ENCODE measurements at regions not wholly inside any gene's neighbourhood (a gene's known extent, or its start where the extent isn't known, plus 50 kb on each side); places are given as distances from the start of the nearest gene placed in this dataset.
"Not testable (repeated sequence)": the region's sequence is repeated elsewhere in the genome, so short reads cannot be mapped to it uniquely, and the experiment has no call there.

- H3K27me3 Mint-ChIP-seq (ENCODE audit: low read depth); H3K36me3 Mint-ChIP-seq (ENCODE audit: low read depth); H3K4me3 Mint-ChIP-seq; POLR2A ChIA-PET; H3K27ac Mint-ChIP-seq; ATAC-seq; CTCF ChIA-PET; H3K4me1 Mint-ChIP-seq (ENCODE audit: low read depth); DNase-seq; H3K9me3 Mint-ChIP-seq (ENCODE audit: insufficient read depth): not testable (repeated sequence)
Measured at GRCh38 chr5:1601565-1601964, 77.8 kb upstream of the LPCAT1 start.

DNA sequence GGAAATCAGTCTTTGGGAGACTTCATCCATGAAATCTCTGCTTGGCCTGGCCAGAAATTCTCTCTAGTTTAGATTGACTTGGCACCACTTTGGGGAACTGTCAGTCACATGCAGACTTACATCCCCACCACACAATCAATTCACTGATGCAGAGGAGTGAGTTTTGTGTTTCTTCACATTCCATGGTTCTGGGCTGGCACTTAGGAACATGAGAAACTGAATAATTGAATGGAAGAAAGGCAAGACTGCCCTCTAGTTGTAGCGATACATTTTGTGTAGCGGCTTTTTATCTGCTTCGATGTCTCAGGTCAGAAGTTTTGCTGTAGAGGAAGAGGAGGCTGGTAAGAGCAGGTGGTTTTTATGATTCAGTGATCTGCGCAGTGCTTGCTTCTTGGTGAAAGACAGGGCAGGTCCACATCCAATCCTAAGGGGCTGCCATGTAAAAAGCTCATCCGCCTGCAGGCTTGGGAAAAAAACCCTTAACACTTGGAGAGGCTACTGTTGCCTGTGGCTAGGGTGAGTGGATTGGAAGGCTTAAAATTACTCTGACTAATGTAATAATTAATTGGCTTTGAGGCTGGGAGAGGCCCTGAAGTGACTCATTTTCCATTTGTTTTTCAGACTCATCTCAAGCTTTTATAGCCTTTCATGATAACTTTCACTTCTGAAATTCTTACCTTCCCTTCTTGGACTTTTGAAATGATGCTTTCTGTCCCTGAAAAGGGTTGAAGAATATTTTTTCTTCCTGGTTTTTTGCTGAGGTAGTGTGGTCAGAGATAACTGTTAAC lies 75.4 kb upstream of the LPCAT1 start:
- H3K4me3 Mint-ChIP-seq; H3K9me3 Mint-ChIP-seq (ENCODE audit: insufficient read depth); H3K27me3 Mint-ChIP-seq (ENCODE audit: low read depth); CTCF ChIA-PET; DNase-seq; POLR2A ChIA-PET; H3K36me3 Mint-ChIP-seq (ENCODE audit: low read depth); ATAC-seq; H3K27ac Mint-ChIP-seq; H3K4me1 Mint-ChIP-seq (ENCODE audit: low read depth): not testable (repeated sequence)

DNA sequence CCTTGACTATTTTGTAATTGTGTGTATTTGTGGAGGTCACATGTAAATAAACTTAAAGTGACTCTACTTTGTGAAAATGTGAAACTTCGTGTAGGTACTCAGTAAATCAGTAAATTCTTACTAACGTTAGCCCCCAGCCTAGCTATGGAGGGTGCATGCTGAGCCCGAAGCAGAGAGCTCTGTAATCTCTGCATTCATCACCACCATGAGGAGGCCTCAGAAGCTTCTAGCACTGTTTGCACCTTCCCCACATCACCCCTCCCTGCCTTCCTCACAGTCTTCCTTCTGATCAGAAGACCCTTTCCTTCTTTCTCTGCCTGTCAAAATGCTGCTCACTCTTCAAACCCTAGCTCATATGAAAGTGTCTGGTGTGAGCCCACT lies 73.3 kb upstream of the LPCAT1 start:
- H3K27ac Mint-ChIP-seq; H3K4me3 Mint-ChIP-seq; POLR2A ChIA-PET; DNase-seq; ATAC-seq; H3K4me1 Mint-ChIP-seq (ENCODE audit: low read depth); H3K36me3 Mint-ChIP-seq (ENCODE audit: low read depth); H3K27me3 Mint-ChIP-seq (ENCODE audit: low read depth); H3K9me3 Mint-ChIP-seq (ENCODE audit: insufficient read depth); CTCF ChIA-PET: not testable (repeated sequence)

- ATAC-seq; H3K27me3 Mint-ChIP-seq (ENCODE audit: low read depth); DNase-seq; H3K36me3 Mint-ChIP-seq (ENCODE audit: low read depth); H3K4me3 Mint-ChIP-seq; H3K9me3 Mint-ChIP-seq (ENCODE audit: insufficient read depth); H3K4me1 Mint-ChIP-seq (ENCODE audit: low read depth); H3K27ac Mint-ChIP-seq; CTCF ChIA-PET; POLR2A ChIA-PET: not testable (repeated sequence)
Measured at GRCh38 chr5:1596462-1597092, 72.8 kb upstream of the LPCAT1 start.

GRCh38 chr5:1594357-1595106 lies 70.8 kb upstream of the LPCAT1 start:
- peak overlapping the region; percentile 74 for H3K4me3 Mint-ChIP-seq
- no peaks in the 10 kb centered on the region for H3K9me3 Mint-ChIP-seq (ENCODE audit: insufficient read depth)
- H3K36me3 Mint-ChIP-seq (ENCODE audit: low read depth): peaks cover 9% of the 10 kb centered on the region
- ATAC-seq (peak; percentile 95), DNase-seq (peak; percentile 86)
- CTCF ChIA-PET: interaction anchor here (0.6 to 1.9 kb wide), 4 partner anchors 50 to 215 kb away, joined by 3 to 8 read pairs (median 4); no protein-coding TSS in a partner anchor
- POLR2A ChIA-PET: interaction anchor here (0.5 to 1.0 kb wide), 2 partner anchors 208 to 298 kb away, joined by 3 read pairs; no protein-coding TSS in a partner anchor
- no peak overlapping the region for H3K27ac Mint-ChIP-seq
- H3K27me3 Mint-ChIP-seq (ENCODE audit: low read depth): no peaks in the 10 kb centered on the region
- peaks cover 6% of the 10 kb centered on the region for H3K4me1 Mint-ChIP-seq (ENCODE audit: low read depth)

GRCh38 chr5:1593903-1594356 lies 70.2 kb upstream of the LPCAT1 start:
- Mint-ChIP-seq H3K36me3 (ENCODE audit: low read depth) (peaks cover 6% of the 10 kb centered on the region), H3K4me3 (peak overlapping the region; percentile 74), H3K27me3 (ENCODE audit: low read depth) (no peaks in the 10 kb centered on the region), H3K4me1 (ENCODE audit: low read depth) (peaks cover 6% of the 10 kb centered on the region), H3K27ac (no peak overlapping the region), H3K9me3 (ENCODE audit: insufficient read depth) (no peaks in the 10 kb centered on the region)
- POLR2A ChIA-PET: interaction anchor here (0.5 to 1.0 kb wide), 2 partner anchors 208 to 297 kb away, joined by 3 read pairs; no protein-coding TSS in a partner anchor
- CTCF ChIA-PET: interaction anchor here (0.6 to 1.9 kb wide), 4 partner anchors 51 to 214 kb away, joined by 3 to 8 read pairs (median 4); no protein-coding TSS in a partner anchor
- no peak for ATAC-seq
- DNase-seq: no peak

GRCh38 chr5:1588071-1588694 lies 64.4 kb upstream of the LPCAT1 start:
- ATAC-seq; H3K4me1 Mint-ChIP-seq (ENCODE audit: low read depth); H3K27me3 Mint-ChIP-seq (ENCODE audit: low read depth); DNase-seq; H3K9me3 Mint-ChIP-seq (ENCODE audit: insufficient read depth); CTCF ChIA-PET; H3K4me3 Mint-ChIP-seq; POLR2A ChIA-PET; H3K27ac Mint-ChIP-seq: not testable (repeated sequence)
- peaks cover 23% of the 10 kb centered on the region for H3K36me3 Mint-ChIP-seq (ENCODE audit: low read depth)

DNA sequence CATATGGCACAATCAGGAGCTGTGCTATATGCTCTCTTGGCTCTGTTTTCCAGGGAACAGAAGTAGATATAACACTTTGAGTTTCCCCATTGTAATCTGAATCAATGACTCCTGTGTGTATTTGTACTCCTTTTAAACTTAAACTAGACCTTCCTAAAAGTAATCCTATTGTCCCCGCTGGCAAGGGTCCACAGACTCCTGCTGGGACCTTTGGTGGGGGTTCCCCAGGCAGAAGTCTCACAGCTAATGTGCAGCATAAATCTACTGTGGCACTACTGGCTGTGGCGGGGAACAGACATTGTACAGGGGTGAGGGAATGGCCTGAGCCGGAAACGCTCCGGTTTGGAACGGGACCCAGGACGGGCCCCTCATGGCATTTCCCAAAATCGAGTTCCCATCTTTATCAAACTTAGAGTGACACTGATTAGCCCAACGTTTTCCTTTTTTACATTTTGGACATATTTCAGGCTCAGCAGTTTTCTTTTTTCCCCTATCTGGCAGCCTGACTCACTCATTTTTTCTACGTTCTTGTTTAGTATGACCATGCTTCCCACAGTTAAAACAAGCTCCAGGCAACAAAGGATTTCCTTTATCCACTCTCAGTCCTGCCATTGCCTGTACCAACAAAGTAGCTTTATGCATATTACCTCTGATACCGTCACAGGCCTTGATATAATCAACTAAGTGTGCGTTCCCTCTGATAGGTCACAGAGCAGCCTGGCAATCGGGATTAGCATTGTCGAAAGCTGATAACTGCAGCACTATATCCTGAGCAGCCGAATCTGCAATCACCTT lies 59.5 kb upstream of the LPCAT1 start:
- H3K9me3 Mint-ChIP-seq (ENCODE audit: insufficient read depth); H3K27ac Mint-ChIP-seq; H3K4me1 Mint-ChIP-seq (ENCODE audit: low read depth); POLR2A ChIA-PET; ATAC-seq; H3K4me3 Mint-ChIP-seq; CTCF ChIA-PET; DNase-seq; H3K27me3 Mint-ChIP-seq (ENCODE audit: low read depth): not testable (repeated sequence)
- H3K36me3 Mint-ChIP-seq (ENCODE audit: low read depth): peaks cover 26% of the 10 kb centered on the region

DNA sequence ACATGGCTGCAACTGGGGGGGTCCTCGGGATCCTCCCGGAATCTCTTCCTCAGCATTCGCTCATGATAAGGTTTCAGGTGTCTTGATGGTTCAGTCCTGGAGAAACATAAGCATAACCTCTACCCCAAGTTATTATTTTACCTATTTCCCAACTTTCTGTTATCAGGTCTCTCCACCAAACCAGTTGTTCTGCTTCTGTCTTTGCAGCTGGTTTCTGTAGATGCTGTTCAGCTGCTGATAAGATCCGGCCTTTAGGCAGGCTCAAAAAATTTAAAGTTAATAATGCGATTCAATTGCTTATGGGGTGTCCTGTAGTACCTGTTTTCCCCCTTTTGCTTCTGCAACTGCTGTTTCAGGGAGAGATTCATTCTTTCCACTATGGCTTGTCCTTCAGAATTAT lies 55.6 kb upstream of the LPCAT1 start:
- H3K4me3 Mint-ChIP-seq; H3K9me3 Mint-ChIP-seq (ENCODE audit: insufficient read depth); ATAC-seq; H3K27ac Mint-ChIP-seq; H3K4me1 Mint-ChIP-seq (ENCODE audit: low read depth); H3K27me3 Mint-ChIP-seq (ENCODE audit: low read depth); POLR2A ChIA-PET; DNase-seq: not testable (repeated sequence)
- CTCF ChIA-PET: interaction anchor here (1.0 kb wide), 1 partner anchor 66 kb away, joined by 3 read pairs; no protein-coding TSS in a partner anchor
- peaks cover 26% of the 10 kb centered on the region for H3K36me3 Mint-ChIP-seq (ENCODE audit: low read depth)

GRCh38 chr5:1576851-1577250 lies 53.1 kb upstream of the LPCAT1 start:
- CTCF ChIA-PET; H3K4me1 Mint-ChIP-seq (ENCODE audit: low read depth); H3K9me3 Mint-ChIP-seq (ENCODE audit: insufficient read depth); POLR2A ChIA-PET; H3K27ac Mint-ChIP-seq; H3K4me3 Mint-ChIP-seq; DNase-seq; ATAC-seq; H3K27me3 Mint-ChIP-seq (ENCODE audit: low read depth): not testable (repeated sequence)
- H3K36me3 Mint-ChIP-seq (ENCODE audit: low read depth): peaks cover 27% of the 10 kb centered on the region
